GM12878 (cell line): ENCODE measurements at regions not wholly inside any gene's neighbourhood (a gene's known extent, or its start where the extent isn't known, plus 50 kb on each side); places are given as distances from the start of the nearest gene placed in this dataset.

Source experiments
- BACH1 ChIP-seq: fragments of 450-650 bp; IDR thresholded peaks from 2 replicates; pipeline ENCODE4 v1.6.1; 2017; ENCODE audit warnings: mild to moderate bottlenecking, borderline replicate concordance
- CTCF ChIP-seq, 3 experiments: IDR thresholded peaks in 2 of 3; conservative IDR thresholded peaks in 1 of 3; 2 replicates each; pipeline ENCODE4 v1.5.1; 2011; ENCODE audit warnings: low read depth in 3 of 3, low read length in 3 of 3, mild to moderate bottlenecking in 3 of 3, control low read depth in 2 of 3, moderate library complexity in 2 of 3, inconsistent platforms in 1 of 3, mixed read lengths in 1 of 3; ENCODE audit not compliant: control insufficient read depth in 2 of 3, insufficient read depth in 1 of 3; ENCODE audit errors: extremely low read depth in 1 of 3
- HDGF ChIP-seq: fragments of 450-650 bp; IDR thresholded peaks from 2 replicates; pipeline ENCODE4 v1.6.1; 2016; ENCODE audit warnings: antibody characterized with exemption
- POLR2AphosphoS2 ChIP-seq: IDR thresholded peaks from 2 replicates; pipeline ENCODE4 v1.6.1; 2011; ENCODE audit warnings: low read depth, mild to moderate bottlenecking, low read length, improper control_type of control experiment, moderate library complexity
- ZNF217 ChIP-seq: fragments of 450-650 bp; IDR thresholded peaks from 2 replicates; pipeline ENCODE4 v1.6.1; 2017; ENCODE audit warnings: antibody characterized with exemption, mild to moderate bottlenecking
- ZNF274 ChIP-seq: IDR thresholded peaks from one replicate; pipeline ENCODE4 v1.8.0; 2011; ENCODE audit not compliant: insufficient read length, insufficient read depth

DNA sequence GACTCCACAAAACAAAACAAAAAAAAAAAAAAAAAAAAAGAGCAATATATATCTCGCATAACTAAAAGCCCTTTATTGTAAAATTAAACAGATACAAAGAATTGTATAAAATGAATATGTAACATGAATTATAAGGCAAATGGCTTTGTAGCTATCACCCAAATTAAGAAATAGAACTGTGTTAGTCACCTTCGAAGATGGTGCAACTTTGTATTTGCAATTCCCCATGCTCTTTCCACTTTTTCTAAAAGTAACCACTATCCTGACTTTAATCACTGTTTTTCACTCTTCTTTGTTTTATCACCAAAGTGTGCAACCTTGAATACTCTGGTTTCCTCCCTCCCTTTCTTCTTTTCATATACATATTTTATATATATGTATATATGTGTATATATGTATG is 57.1 kb upstream of the HTR2A start:
- TF ChIP-seq ZNF217 (no peak), CTCF (IDR thresholded peaks at IDR 0.05 in 2 of 3, conservative IDR thresholded peaks at IDR 0.05 in 1 of 3; ENCODE audit: control insufficient read depth in 2 of 3, extremely low read depth in 1 of 3, insufficient read depth in 1 of 3, low read depth in 3 of 3, low read length in 3 of 3) (no peak), ZNF274 (no peak), BACH1 (no peak), POLR2AphosphoS2 (no peak), HDGF (no peak)
